ENCODE measurements at regions not wholly inside any gene's neighbourhood (a gene's known extent, or its start where the extent isn't known, plus 50 kb on each side); places are given as distances from the start of the nearest gene placed in this dataset.

DNA sequence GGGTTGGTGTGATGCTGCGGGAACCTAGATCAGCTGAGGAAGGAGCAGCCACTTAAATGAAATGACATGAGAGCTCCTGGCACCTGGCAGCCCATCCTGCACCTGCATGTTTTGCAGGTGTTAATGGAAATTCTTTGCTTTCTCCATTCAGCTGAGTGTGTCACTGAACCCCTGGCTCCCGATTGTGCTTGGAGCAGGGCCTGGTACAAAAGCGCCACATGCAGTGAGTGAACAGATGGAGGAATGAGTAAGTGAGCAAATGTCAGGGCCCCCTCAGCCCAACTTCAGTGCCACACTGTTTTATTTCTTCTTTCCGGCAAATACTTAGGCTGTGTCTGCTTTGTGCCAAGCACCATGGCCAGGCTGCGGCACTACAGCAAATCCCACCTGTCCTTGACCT lies 132.2 kb downstream of the ASB7 start:
- DNase-seq (ENCODE audit: low read depth), result no peak

DNA sequence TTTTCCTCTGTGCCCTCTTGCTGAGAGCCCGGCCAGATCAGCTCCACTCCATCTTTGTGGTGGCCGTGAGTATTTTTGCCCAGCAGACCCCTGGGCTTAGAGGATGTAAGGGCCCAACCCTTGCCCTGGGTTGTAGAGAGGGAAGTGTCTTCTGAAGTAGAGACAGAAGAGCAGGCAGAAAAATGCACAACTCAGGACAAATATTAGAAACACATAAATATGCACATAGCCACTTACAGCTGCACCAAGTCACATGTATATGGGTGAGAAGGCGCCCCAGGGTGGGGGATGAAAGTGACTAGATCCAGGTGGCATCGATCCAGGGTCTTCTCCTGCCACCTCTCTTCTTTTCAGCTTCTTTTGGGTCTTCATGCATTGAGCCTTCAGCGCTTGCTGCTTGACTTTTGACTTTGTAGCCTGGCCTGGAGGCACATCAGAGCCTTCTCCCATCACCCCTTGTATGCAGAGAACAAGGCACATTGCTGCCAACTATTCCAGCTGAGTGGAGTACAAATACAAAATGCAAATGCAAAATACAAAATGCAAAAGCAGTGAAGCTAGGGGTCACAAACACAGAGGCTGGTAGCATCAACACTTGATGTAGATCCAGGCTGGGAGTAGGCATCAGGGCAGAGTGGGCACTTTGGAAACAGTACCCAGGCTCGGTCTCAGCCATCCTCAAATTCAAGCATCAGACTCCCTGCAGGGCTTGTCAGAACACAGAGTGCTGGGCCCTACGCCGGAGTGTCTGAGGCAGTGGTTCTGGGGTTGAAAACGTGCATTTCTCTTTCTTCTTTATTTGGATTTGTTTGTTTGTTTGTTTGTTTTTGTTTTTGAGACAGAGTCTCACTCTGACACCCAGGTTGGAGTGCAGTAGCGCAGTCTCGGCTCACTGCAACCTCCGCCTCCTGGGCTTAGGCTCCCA lies 133.0 kb downstream of the ASB7 start:
- DNase-seq (ENCODE audit: low read depth), result no peak

DNA sequence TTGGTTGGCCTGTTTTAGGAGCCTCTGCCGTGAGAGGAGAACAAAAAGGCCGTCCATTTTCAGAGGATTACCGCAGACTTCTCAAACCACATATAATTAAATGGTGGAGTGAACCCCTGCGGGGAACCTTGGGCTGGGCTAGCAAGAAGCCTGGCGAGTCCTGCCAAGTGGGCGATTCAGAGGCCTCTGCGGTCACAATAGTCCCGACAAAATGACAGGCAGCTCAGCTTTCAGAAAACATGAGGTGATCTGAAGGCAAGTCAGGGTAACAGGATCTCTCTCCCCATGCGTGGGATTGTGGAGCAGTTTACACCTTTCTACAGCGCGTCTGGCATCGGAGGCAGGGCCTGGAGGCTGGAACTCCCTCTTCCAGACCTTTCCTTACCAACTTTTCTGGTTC lies 134.8 kb downstream of the ASB7 start:
- DNase-seq (ENCODE audit: low read depth), result peak; percentile 70

DNA sequence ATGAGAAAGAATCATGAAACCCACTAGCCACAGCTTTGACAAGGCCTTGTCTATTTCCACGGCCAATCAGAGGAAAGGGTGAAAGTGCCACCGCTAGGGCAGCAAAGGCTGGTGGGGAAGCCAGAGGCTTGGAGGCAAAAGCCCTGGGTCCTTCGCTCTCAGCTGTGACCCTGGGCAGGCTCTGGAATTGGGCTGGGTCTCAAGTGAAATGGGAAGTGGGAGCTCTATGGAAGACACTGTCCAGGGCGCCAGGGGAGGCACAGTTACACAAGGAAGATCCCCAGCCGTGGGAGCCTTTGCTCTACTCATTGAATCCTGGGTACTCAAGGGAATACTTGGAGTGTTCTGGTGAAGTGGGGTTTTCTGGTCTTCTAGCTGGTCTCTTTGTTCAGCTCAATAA lies 136.2 kb downstream of the ASB7 start:
- DNase-seq (ENCODE audit: low read depth), result no peak

DNA sequence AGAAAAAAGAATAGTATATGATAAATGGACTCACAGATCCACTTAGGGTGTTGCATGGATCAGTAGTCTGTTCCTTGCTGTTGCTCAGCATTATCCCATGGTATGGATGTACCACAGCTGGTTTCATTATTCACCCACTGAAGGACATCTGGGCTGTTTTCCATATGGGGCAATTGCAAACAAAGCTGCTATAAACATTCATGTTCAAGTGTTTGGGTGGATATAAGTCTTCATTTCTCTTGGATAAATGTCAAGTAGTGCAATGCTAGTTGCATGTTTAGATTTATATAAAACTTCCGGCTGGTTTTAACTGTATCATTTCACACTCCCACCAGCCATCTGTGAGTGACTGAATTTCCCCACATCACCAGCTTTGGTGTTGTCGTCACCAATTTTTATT lies 137.7 kb downstream of the ASB7 start:
- no peak for DNase-seq (ENCODE audit: low read depth)

DNA sequence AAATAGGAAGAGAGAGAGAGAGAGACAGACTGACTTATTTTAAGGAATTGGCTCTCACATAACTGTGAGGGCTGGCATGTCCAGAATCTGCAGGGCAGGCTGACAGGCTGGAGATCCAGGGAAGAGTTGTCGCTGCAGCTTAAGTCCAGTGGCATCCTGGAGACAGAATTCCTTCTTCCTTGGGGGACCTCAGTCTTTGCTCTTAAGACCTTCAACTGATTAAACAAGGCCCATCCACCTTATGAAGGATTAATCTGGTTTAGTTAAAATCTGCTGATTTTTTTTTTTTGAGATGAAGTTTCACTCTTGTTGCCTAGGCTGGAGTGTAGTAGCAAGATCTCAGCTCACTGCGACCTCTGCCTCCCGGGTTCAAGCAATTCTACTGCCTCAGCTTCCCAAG lies 128.0 kb upstream of the ALDH1A3 start:
- DNase-seq (ENCODE audit: low read depth), result no peak

DNA sequence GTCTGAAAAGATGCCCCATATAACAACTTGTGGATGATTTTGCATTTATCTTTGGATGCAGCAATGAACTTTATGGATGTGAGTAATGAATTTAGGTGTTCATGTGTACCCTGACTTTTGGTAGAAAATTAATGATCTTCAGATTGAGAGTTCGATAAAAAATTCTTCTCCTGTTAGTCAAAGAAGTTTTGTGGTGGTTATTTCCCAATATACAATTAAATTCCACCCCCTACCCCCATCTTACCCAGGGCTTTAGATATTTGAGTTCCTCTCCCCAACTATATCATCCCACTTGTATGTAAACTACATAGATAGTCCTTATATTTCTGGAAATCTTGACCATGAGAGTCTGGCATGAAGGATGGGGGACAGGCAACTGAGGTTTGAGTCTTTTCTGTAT lies 126.1 kb upstream of the ALDH1A3 start:
- no peak for DNase-seq (ENCODE audit: low read depth)

DNA sequence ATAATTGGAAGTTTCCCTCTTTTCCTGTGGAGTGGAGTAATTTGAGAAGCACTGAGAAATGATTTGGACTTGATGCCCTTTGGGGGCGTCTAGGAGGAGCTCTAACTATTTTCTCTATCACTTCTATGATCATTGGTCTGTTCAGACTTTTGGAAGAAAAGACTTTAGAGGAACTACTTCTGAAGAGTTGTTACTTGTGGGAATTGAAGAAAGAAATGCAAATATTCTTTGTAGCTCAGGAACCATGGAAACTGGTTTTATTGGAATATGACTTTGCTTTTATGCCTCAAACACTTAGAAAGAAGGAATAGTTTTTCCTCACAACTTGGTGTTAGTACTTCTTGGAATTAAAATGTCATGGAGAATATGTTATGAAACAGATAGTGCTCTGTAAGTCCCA lies 122.0 kb upstream of the ALDH1A3 start:
- DNase-seq (ENCODE audit: low read depth), result no peak

DNA sequence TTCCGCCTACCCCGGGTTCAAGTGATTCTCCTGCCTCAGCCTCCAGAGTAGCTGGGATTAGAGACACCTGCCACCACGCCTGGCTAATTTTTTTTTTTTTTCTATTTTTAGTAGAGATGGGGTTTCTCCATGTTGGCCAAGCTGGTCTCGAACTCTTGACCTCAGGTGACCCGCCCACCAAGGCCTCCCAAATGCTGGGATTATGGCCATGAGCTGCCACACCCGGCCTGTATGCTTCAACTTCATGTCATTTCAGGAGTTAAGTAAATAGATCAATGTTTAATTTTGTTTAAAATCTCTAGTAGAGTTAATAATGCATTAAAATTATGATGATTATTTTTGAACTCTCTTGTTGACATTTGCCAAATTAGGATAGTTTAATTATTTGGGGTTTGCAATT lies 121.1 kb upstream of the ALDH1A3 start:
- DNase-seq (ENCODE audit: low read depth), result no peak

DNA sequence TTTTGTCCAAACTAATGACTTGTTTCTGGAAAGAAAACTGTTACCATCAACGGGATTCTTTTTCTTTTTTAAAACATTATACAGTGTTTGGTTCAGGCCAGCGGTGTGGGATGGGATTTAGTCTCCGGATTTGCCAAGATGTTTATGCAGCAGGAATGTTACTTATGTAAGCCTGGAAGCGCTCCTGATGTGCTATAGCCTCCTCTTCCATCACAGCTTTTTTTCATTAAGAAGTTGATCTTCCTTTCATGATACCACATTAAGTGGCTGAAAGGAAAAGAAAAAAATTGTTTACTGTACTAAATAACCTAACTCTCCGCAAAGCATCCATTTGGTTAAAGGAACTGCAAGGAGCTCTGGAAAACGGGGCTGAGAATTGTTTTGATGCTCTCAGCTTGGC lies 120.5 kb upstream of the ALDH1A3 start:
- no peak for DNase-seq (ENCODE audit: low read depth)

DNA sequence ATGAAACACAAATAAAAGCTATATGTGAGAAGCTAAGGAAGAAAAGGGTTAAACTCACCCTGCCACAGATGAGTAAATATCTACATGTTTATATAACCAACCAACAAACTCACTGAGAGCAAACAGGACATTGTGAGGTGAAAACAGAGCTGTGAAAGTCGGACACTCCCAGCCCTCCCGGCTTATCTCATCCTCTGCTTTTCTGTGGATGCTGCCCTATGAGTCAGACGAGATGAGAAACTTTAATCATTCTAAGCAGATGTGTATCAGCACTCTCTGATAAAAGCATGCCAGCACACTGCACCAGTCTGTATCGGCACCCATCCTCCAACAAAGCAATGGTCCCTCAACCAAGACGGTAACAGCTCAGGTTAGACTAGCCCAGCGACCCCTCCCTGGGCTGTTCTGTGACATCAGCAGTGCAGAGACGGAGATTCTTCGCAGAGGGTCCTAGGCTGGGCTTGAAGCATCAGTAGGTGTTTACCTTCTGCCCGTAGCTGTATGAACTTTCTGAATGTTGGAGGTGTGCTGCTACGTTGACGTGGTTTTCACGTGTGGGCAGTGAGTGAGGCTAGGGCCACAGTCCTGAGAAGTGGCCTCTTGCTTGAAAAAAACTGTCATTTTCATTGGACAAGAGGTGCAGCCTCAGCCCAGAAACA lies 119.8 kb upstream of the ALDH1A3 start:
- DNase-seq (ENCODE audit: low read depth), result peak; percentile 78

DNA sequence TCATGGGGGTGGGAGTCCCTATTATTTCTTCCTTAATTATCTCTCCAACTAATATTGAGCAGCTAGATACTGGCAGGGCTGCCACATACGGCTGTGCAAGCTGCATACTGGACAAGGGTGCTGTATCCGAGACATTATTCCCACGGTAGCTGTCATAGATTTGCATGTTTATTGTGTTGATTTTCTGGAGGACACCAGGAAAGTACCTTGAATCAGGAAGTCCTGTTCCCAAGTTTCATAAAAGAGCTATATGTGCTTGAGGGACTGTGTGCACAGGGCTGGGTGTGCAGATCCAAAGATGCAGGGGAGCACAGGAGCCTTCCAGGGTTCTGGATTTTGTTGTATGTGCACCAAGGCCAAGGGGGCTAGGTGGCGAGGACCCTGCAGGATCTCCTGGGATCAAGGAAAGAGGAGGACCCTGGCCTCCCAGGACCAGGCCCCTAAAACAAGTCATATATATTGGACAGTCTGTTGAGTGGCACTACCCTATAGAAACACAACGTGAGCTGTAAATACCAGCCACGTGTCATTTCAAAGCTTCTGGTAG lies 119.2 kb upstream of the ALDH1A3 start:
- no peak for DNase-seq (ENCODE audit: low read depth)

DNA sequence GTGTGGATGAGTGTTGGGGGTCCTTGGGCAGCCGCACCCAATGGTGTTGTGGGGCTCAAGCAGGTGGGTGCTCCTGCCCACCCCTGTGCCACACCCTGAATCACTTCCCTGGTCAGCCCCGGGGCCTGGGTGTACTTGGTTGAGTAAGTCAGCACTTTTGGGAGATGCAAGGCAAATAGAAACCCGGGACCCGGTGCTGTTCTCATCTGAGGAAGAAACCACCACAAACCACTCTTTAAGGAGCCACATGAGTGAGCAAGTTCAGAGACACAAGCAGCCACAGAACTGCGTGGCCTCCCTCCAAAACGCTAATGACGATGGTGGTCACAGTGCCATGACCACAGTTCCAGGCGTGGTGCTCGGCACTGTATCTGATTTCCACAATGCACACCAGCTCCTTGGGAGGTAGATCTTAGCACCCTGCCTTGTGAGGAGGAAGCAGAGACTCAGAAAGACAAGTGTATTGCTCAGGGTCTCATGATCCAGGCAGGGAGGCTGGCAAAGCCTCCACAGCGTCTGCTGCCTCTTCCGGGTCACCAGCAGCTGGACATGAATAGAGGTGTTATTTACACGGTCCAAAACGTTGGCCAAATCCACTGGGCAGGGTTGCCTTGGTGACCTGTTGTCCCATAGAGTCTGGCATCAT lies 118.2 kb upstream of the ALDH1A3 start:
- DNase-seq (ENCODE audit: low read depth), result no peak

DNA sequence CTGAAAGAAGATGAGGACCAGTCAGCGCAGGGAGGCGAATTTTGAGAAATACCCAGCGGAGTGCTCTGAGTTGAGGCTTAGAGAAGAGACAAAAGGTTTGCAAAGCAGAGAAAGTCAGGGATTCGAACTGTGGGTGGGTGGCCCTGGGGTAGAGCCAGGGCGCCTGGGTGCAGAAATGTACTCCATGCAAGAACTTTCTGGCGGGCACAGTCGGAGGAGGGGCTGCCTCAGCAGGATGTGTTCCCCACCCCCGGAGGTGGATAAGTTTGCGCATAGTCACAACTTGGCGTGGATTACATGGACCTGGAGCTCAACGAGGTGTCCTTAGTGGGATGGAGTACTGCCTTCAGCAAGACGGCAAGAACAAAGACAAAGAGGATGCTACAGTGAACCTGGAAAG lies 117.3 kb upstream of the ALDH1A3 start:
- DNase-seq (ENCODE audit: low read depth), result no peak

DNA sequence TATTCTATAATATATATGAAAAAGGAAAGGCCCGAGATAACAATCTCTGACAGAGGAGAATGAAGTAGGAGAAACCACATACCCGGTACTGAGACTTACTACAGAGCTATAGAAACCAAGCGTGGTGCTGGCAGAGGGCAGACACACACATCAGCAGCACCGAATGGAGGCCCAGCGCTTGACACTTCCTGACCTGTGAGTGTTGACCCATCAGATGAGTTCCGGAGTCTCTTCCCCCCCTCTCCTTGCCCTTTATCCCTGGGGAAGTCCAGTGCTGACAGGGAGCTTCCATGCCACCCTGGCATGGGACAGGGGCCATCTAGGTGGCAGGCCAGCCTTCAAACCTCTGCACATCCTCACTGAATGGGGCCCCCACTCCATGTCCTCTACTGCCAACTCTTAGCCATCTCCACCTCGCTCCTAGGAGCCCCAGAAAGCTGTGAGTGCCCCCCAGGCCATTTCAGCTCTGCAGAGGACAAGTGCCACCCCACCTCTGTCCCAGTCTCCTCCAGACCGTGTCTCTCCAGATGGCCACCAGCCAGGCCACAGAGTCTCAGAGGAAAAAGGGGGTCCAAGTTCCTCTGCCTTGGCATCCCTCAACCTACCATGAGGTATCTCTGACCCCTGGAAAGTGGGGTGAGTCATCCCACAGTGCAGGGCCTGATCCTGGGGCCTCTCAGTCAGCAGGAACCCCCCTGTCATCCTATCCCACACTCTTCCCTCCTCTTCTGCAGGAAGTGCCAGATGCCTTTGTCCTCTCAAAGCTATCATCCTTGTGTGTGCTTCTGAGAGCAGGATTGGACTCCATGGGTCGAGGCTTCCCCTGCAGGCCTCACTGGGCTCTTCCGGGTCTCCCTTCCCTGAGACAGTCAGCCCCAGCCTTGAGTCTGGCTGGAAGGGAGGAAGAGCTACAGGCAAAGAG lies 116.5 kb upstream of the ALDH1A3 start:
- peak; percentile 47 for DNase-seq (ENCODE audit: low read depth)

DNA sequence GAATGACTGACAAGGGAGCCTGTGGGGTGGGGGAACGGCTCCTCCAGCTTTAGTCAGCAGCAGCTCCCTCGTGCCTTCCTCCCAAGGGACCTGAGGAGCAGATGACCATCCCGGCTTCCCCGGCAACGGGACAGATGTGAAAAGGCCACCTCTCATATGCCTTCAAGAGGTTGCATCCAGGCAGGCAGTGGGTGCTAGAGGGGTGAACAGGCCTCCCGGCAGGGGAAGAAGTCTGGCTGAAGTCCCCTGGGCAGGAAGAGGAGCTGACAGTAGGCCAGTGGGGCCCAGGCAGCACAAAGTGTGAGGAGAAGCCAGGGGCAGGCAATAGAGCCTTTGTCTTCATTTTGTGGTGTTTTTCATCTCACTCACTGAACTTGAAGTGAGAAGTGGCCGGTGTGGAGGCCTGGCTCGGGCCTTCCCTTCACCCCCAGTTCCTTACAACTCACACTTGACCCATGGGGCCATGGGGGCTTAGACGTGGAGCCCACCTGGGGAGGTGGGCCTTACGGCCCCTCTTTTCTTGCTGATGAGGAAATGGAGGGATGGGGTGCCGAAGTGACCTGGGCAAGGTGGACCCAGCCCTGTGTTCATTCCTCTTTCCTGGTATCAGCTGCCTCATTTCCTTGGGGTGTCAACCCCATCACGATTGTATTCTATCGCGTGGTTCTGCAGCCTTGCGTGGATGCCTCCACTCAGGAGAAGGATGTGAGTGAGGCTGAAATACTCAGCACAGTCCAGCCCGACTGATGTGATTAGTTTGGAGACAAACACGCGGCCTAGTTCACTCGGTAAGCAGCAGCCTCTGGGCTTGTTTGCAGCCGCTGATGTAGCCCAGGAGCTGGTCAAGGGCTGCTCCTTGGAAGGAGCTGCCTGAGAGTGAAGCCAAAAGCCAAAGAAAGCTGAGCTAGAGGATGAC lies 115.5 kb upstream of the ALDH1A3 start:
- no peak for DNase-seq (ENCODE audit: low read depth)

DNA sequence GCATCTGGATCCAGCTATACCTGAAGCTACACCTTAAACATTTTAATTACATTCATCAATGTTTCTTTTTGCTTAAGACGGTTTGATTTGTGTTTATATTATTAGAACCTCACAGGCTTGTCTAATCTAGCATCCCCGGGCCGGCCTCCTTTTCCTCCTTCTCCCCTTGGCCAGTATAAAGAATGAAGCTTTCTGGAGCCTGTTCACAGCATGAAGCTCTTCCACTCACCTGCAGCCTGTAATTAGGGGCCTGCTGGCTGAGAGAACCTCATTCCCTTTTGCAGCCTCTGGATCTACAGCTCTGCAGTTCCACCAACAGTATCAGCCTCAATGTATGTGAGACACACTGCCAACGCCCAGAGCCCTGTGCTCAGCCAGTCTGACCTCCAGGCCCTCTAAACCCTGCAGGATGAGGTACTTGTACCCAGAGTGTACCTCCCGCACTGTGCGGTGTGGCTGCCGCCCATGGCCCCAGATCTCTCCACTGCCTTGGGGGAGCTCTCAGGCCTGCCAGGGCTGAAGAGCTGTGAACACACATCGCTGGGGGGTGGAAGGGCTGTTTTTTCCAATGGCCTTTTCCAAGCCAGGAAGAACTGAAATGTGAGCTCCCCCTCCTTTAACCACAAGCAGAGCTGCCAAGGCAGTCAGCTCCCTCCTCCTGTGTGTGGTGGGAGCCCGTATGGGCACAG lies 114.7 kb upstream of the ALDH1A3 start:
- peak; percentile 95 for DNase-seq (ENCODE audit: low read depth)

DNA sequence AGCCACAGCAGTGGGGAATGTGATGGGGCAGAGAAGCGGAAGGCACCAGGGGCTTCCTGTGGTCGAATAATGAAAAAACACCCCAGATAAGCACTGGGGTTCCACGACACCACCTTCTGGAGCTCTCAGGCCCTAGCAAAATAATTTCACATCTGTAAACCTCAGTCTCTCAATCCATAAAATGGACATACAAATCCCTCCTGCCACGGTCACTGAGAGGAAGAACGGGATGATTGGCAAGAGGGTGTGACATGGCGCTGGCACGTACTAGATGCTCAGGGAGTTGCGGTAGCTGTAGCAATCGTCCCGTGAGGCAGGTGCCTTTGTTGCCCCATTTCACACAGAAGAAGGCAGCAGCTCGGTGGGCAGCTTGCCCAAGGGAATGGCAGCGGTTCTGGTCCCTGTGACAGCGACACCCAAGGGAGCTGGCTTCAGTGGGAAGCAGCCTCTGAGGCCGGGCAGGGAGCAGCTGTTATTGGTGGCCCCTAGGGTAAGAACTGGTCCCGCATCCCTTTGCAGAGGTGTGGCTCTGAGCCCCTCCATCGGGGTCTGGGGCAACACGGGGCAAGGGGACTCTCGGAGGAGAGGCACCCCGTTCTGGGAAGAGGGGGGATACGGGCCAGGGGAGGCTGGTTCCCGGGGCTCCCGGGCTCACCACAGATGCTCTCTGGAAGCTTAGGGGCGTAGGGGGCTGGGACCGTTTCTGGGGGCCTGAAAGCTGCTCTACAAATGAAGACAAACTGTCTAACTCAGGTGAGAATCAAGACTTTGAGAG lies 114.0 kb upstream of the ALDH1A3 start:
- DNase-seq (ENCODE audit: low read depth), result no peak
